NCI-H460 (cell line): ENCODE measurements at regions not wholly inside any gene's neighbourhood (a gene's known extent, or its start where the extent isn't known, plus 50 kb on each side); places are given as distances from the start of the nearest gene placed in this dataset.

Experiments
- DNase-seq: peaks from one replicate; pipeline ENCODE4 v3.0.0-alpha.2; 2016; ENCODE audit warnings: low read depth; ENCODE audit errors: extremely low read depth

- no peak for DNase-seq
Observed at GRCh38 chr14:98682033-98682432, 590.0 kb downstream of the BCL11B start.

- no peak for DNase-seq
Observed at GRCh38 chr14:98682726-98683125, 589.3 kb downstream of the BCL11B start.

GRCh38 chr14:98684468-98684867 is 587.5 kb downstream of the BCL11B start:
- DNase-seq = no peak

GRCh38 chr14:98685725-98686124 is 586.3 kb downstream of the BCL11B start:
- no peak for DNase-seq

GRCh38 chr14:98688446-98688845 is 583.6 kb downstream of the BCL11B start:
- DNase-seq = no peak

GRCh38 chr14:98689951-98690350 is 582.0 kb downstream of the BCL11B start:
- DNase-seq = no peak

GRCh38 chr14:98692832-98693231 is 579.2 kb downstream of the BCL11B start:
- DNase-seq = no peak

GRCh38 chr14:98694541-98694940 is 577.5 kb downstream of the BCL11B start:
- DNase-seq = no peak

GRCh38 chr14:98695809-98696208 is 576.2 kb downstream of the BCL11B start:
- DNase-seq = no peak

- no peak for DNase-seq
Observed at GRCh38 chr14:98698341-98698740, 573.7 kb downstream of the BCL11B start.

- no peak for DNase-seq
Observed at GRCh38 chr14:98700748-98701147, 571.2 kb downstream of the BCL11B start.

GRCh38 chr14:98701377-98701776 is 570.6 kb downstream of the BCL11B start:
- no peak for DNase-seq

GRCh38 chr14:98704441-98704840 is 567.6 kb downstream of the BCL11B start:
- DNase-seq = no peak

GRCh38 chr14:98705871-98706300 is 566.1 kb downstream of the BCL11B start:
- DNase-seq = no peak

- DNase-seq = no peak
Observed at GRCh38 chr14:98707522-98707921, 564.5 kb downstream of the BCL11B start.

- DNase-seq = no peak
Observed at GRCh38 chr14:98708555-98708954, 563.4 kb downstream of the BCL11B start.

- no peak for DNase-seq
Observed at GRCh38 chr14:98711453-98711852, 560.5 kb downstream of the BCL11B start.

- no peak for DNase-seq
Observed at GRCh38 chr14:98714626-98715425, 557.2 kb downstream of the BCL11B start.

GRCh38 chr14:98716133-98716532 is 555.9 kb downstream of the BCL11B start:
- DNase-seq = no peak

GRCh38 chr14:98721061-98721460 is 550.9 kb downstream of the BCL11B start:
- DNase-seq = no peak

GRCh38 chr14:98724734-98725133 is 547.3 kb downstream of the BCL11B start:
- no peak for DNase-seq

- no peak for DNase-seq
Observed at GRCh38 chr14:98725191-98725590, 546.8 kb downstream of the BCL11B start.

GRCh38 chr14:98725676-98726075 is 546.3 kb downstream of the BCL11B start:
- DNase-seq = no peak
